ENCODE measurements at regions not wholly inside any gene's neighbourhood (a gene's known extent, or its start where the extent isn't known, plus 50 kb on each side); places are given as distances from the start of the nearest gene placed in this dataset.

DNA sequence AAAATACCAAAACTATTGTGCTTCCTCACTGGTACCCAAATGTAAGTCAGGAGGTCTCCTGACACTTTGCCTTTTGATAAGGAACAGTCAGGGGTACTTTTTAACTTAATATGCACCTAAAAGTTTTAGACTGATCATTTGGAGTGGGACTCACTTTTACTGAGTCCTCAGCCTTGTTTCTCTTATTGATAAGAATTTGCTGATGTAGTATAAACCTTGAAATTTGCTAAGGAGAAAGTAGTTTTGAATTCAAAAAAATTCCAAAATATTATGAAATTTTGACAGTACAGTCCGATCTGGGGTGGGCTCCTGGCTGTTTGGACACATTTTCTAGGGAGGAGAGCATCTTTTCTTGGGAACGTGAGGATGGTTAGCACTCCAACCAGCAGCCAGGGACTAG lies 91.4 kb upstream of the GATB start:
- TF ChIP-seq, protein P1, sequence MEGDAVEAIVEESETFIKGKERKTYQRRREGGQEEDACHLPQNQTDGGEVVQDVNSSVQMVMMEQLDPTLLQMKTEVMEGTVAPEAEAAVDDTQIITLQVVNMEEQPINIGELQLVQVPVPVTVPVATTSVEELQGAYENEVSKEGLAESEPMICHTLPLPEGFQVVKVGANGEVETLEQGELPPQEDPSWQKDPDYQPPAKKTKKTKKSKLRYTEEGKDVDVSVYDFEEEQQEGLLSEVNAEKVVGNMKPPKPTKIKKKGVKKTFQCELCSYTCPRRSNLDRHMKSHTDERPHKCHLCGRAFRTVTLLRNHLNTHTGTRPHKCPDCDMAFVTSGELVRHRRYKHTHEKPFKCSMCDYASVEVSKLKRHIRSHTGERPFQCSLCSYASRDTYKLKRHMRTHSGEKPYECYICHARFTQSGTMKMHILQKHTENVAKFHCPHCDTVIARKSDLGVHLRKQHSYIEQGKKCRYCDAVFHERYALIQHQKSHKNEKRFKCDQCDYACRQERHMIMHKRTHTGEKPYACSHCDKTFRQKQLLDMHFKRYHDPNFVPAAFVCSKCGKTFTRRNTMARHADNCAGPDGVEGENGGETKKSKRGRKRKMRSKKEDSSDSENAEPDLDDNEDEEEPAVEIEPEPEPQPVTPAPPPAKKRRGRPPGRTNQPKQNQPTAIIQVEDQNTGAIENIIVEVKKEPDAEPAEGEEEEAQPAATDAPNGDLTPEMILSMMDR (IDR thresholded peaks at IDR 0.05; ENCODE audit: low read length): no peak
- no peak for TF ChIP-seq EZH2phosphoT487 (IDR thresholded peaks at IDR 0.05; ENCODE audit: low read length)
- TF ChIP-seq EZH2 (optimal IDR thresholded peaks at IDR 0.05; ENCODE audit: low read depth, low read length): no peak
